ENCODE measurements at regions not wholly inside any gene's neighbourhood (a gene's known extent, or its start where the extent isn't known, plus 50 kb on each side); places are given as distances from the start of the nearest gene placed in this dataset.

DNA sequence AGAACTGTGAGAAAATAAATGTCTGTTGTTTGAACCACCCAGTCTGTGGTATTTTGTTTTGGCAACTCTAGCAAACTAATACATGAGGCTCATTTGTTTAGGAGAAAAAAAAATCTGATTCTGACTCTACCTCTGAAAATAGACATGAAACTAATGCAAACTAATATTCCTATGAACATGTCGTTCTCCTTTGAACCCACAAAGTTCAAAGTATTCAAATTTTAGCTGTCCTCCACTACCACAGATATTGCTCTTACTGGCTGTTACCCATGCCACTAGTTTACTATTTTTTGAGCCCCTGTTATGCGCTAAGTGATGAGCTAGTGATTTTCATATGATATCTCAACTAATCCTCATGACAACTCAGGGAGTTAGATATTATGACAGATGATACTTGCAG lies 58.8 kb upstream of the ZNF804B start:
- Histone ChIP-seq H3K27me3 (no peaks in the 10 kb centered on the region), H3K9me3 (no peaks in the 10 kb centered on the region), H3K36me3 (no peaks in the 10 kb centered on the region), H3K27ac (no peak overlapping the region), H3K4me1 (ENCODE audit: insufficient read depth) (no peaks in the 10 kb centered on the region), H3K4me3 (no peak overlapping the region)
- no peak for TF ChIP-seq POLR2A (IDR thresholded peaks at IDR 0.05)
- TF ChIP-seq, protein P1, sequence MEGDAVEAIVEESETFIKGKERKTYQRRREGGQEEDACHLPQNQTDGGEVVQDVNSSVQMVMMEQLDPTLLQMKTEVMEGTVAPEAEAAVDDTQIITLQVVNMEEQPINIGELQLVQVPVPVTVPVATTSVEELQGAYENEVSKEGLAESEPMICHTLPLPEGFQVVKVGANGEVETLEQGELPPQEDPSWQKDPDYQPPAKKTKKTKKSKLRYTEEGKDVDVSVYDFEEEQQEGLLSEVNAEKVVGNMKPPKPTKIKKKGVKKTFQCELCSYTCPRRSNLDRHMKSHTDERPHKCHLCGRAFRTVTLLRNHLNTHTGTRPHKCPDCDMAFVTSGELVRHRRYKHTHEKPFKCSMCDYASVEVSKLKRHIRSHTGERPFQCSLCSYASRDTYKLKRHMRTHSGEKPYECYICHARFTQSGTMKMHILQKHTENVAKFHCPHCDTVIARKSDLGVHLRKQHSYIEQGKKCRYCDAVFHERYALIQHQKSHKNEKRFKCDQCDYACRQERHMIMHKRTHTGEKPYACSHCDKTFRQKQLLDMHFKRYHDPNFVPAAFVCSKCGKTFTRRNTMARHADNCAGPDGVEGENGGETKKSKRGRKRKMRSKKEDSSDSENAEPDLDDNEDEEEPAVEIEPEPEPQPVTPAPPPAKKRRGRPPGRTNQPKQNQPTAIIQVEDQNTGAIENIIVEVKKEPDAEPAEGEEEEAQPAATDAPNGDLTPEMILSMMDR (IDR thresholded peaks at IDR 0.05), result no peak
- TF ChIP-seq EP300 (IDR thresholded peaks at IDR 0.05), result no peak
- intact Hi-C loops (cut with DNase I), result no loop called here
- DNase-seq, result no peak
- 87 to 92% (median 91%) methylated on average over 2 of the region's 2 CpGs for WGBS, 3 donors

DNA sequence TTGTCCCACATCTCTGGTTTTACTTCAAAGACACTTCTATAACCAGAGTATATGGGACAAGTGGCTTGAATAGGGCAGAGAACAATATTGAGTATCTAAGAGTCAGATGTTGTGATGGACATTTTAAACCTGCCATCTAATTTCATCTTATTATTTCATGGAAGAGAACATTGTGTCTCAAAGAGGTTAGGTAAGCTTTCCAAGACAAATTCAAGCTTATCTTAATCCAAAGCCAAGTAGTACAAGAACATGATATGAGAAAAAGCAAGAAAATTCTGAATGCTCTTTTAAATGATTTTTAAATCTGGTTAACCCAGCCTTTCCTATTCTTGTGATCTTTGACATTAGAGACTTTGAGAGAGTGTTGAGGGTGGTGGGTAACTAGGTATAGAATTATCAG lies 65.3 kb upstream of the ZNF804B start:
- Histone ChIP-seq H3K4me3 (no peak overlapping the region), H3K4me1 (ENCODE audit: insufficient read depth) (no peaks in the 10 kb centered on the region), H3K9me3 (no peaks in the 10 kb centered on the region), H3K27ac (no peak overlapping the region), H3K36me3 (no peaks in the 10 kb centered on the region), H3K27me3 (no peaks in the 10 kb centered on the region)
- no peak for DNase-seq
- intact Hi-C loops (cut with DNase I), result no loop called here
- no peak for TF ChIP-seq EP300 (IDR thresholded peaks at IDR 0.05)
- TF ChIP-seq, protein P1 (IDR thresholded peaks at IDR 0.05), result no peak
- TF ChIP-seq POLR2A (IDR thresholded peaks at IDR 0.05), result no peak

DNA sequence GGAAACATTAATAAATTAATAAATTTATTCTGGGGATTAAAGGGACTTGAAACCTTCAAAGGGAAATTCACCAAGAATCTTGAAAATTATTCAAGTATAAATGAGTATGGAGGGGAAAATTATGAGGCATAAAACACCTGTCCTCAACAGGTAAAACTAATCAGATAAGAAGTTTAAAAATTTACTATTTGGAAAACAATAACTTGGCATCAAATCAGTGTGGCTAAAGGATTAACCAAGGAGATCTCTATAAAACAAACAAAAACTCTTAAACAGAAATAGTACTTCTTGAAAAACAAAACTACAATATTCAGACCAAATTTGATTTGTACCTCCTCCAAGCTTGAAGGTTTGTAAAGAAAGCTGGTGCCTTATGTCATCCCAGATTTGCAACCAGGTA lies 66.4 kb upstream of the ZNF804B start:
- DNase-seq, result no peak
- TF ChIP-seq EP300 (IDR thresholded peaks at IDR 0.05), result no peak
- TF ChIP-seq, protein P1 (IDR thresholded peaks at IDR 0.05), result no peak
- TF ChIP-seq POLR2A (IDR thresholded peaks at IDR 0.05), result no peak
- Histone ChIP-seq H3K36me3 (no peaks in the 10 kb centered on the region), H3K27ac (no peak overlapping the region), H3K4me1 (ENCODE audit: insufficient read depth) (no peaks in the 10 kb centered on the region), H3K27me3 (no peaks in the 10 kb centered on the region), H3K4me3 (no peak overlapping the region), H3K9me3 (no peaks in the 10 kb centered on the region)
- intact Hi-C loops (cut with DNase I), result no loop called here

DNA sequence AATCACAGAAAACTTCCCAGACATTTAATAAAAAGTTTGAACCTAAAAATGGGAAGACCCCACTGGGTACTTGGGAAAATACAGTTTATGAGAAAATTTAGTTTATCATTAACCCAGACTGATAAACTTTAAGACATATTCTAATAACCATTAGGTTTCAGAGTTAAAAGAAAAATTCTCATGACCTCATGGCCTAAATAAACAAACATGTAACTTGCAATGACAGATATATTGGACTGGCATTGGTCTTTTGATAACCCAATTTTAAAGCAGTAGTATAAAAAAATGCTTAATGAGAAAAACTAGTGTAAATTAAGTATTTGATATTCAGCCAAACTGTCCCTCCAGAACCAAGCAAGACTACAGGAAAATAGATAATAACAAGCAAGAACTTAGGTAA lies 67.0 kb upstream of the ZNF804B start:
- no peaks in the 10 kb centered on the region for H3K4me1 ChIP-seq (ENCODE audit: insufficient read depth)
- H3K27ac ChIP-seq, result no peak overlapping the region
- intact Hi-C loops (cut with DNase I), result no loop called here
- no peaks in the 10 kb centered on the region for H3K9me3 ChIP-seq
- H3K4me3 ChIP-seq, result no peak overlapping the region
- TF ChIP-seq POLR2A (IDR thresholded peaks at IDR 0.05) (no peak), EP300 (IDR thresholded peaks at IDR 0.05) (no peak)
- TF ChIP-seq, protein P1 (IDR thresholded peaks at IDR 0.05), result no peak
- no peak for DNase-seq
- no peaks in the 10 kb centered on the region for H3K36me3 ChIP-seq
- H3K27me3 ChIP-seq, result no peaks in the 10 kb centered on the region

DNA sequence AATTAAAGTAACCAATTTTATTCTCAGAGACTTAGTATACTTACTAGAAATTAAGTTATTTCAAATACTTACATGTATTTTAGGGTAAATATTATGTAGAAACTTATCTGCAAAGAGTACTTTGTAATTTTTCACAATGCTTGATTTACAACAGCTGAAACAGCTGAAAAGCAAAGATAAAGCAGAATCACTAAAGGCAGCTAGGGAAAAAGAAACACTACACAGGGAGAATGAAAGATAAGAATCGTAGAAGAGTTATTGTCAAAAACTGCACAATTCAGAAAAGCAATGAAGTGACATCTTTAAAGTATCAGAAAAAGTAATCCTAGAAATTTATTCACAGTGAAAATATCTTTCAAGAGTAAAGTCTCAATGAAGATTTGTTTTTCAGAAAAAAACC lies 69.7 kb upstream of the ZNF804B start:
- no peaks in the 10 kb centered on the region for H3K4me1 ChIP-seq (ENCODE audit: insufficient read depth)
- 11 to 30% (median 17%) methylated on average over 1 of the region's 1 CpG for WGBS, 3 donors
- H3K9me3 ChIP-seq, result no peaks in the 10 kb centered on the region
- no peak overlapping the region for H3K27ac ChIP-seq
- no peak for TF ChIP-seq POLR2A (IDR thresholded peaks at IDR 0.05)
- no peak for TF ChIP-seq EP300 (IDR thresholded peaks at IDR 0.05)
- TF ChIP-seq, protein P1 (IDR thresholded peaks at IDR 0.05), result no peak
- intact Hi-C loops (cut with DNase I), result no loop called here
- no peaks in the 10 kb centered on the region for H3K36me3 ChIP-seq
- H3K4me3 ChIP-seq, result no peak overlapping the region
- no peak for DNase-seq
- no peaks in the 10 kb centered on the region for H3K27me3 ChIP-seq

Data from ovary (tissue), 7 donors.